SK-N-SH treated with all-trans-retinoic acid at 6 μM for 48 hours (cell line): ENCODE measurements at regions not wholly inside any gene's neighbourhood (a gene's known extent, or its start where the extent isn't known, plus 50 kb on each side); places are given as distances from the start of the nearest gene placed in this dataset.

Experiments
- ATAC-seq: fragments of 200-7000 bp; cut with Tn5 transposase; 3 replicates; pipeline ENCODE4 v1.9.1; 2020; ENCODE audit warnings: mild to moderate bottlenecking, moderate library complexity
- ARNTL ChIP-seq: fragments of 450-650 bp; formaldehyde crosslinking; IDR thresholded peaks from 2 replicates; pipeline ENCODE4 v1.5.0; 2020; ENCODE audit warnings: low read depth, mild to moderate bottlenecking, moderate library complexity, borderline replicate concordance
- BACH2 ChIP-seq: fragments of 250-450 bp; sonication (Bioruptor Pico); IDR thresholded peaks from 2 replicates; pipeline ENCODE4 v1.9.0; 2021; ENCODE audit warnings: mild to moderate bottlenecking, borderline replicate concordance
- CREB5 ChIP-seq: fragments of 250-450 bp; sonication (Bioruptor Pico); IDR thresholded peaks from 2 replicates; pipeline ENCODE4 v1.5.1; 2020; ENCODE audit warnings: low read depth, mild to moderate bottlenecking, moderate library complexity
- CSDC2 ChIP-seq: fragments of 250-450 bp; sonication (Bioruptor Pico); IDR thresholded peaks from 2 replicates; pipeline ENCODE4 v1.5.0; 2020; ENCODE audit warnings: mild to moderate bottlenecking, moderate library complexity
- CSRNP3 ChIP-seq: fragments of 250-450 bp; sonication (Bioruptor Pico); IDR thresholded peaks from 2 replicates; pipeline ENCODE4 v1.5.1; 2021; ENCODE audit warnings: mild to moderate bottlenecking, moderate library complexity
- ISL1 ChIP-seq: fragments of 250-450 bp; sonication (Bioruptor Pico); IDR thresholded peaks from 2 replicates; pipeline ENCODE4 v2.1.2; 2022; ENCODE audit warnings: mild to moderate bottlenecking, moderate library complexity
- OSR1 ChIP-seq: fragments of 250-450 bp; sonication (Bioruptor Pico); IDR thresholded peaks from 2 replicates; pipeline ENCODE4 v1.8.0; 2022; ENCODE audit warnings: moderate library complexity, mild to moderate bottlenecking, inconsistent platforms
- PATZ1 ChIP-seq: fragments of 250-450 bp; sonication (Bioruptor Pico); IDR thresholded peaks from 2 replicates; pipeline ENCODE4 v1.8.0; 2020; ENCODE audit warnings: mild to moderate bottlenecking, moderate library complexity, borderline replicate concordance
- POU6F1 ChIP-seq: fragments of 250-450 bp; sonication (Bioruptor Pico); IDR thresholded peaks from 2 replicates; pipeline ENCODE4 v1.8.0; 2021; ENCODE audit warnings: low read depth, mild to moderate bottlenecking, moderate library complexity, borderline replicate concordance
- RARB ChIP-seq: fragments of 250-450 bp; sonication (Bioruptor Pico); IDR thresholded peaks from 2 replicates; pipeline ENCODE4 v1.8.0; 2021; ENCODE audit warnings: mild to moderate bottlenecking, moderate library complexity
- SNAI2 ChIP-seq: fragments of 250-450 bp; sonication (Bioruptor Pico); IDR thresholded peaks from 2 replicates; pipeline ENCODE4 v1.5.0; 2020; ENCODE audit warnings: mild to moderate bottlenecking, moderate library complexity
- TCF4 ChIP-seq: fragments of 250-450 bp; sonication (Bioruptor Pico); IDR thresholded peaks from 2 replicates; pipeline ENCODE4 v1.8.0; 2021; ENCODE audit warnings: mild to moderate bottlenecking, moderate library complexity, borderline replicate concordance
- TOX ChIP-seq: fragments of 250-450 bp; sonication (Bioruptor Pico); IDR thresholded peaks from 2 replicates; pipeline ENCODE4 v1.8.0; 2021; ENCODE audit warnings: mild to moderate bottlenecking, moderate library complexity, borderline replicate concordance
- TSHZ2 ChIP-seq: fragments of 250-450 bp; sonication (Bioruptor Pico); IDR thresholded peaks from 2 replicates; pipeline ENCODE4 v1.5.0; 2020; ENCODE audit warnings: mild to moderate bottlenecking, moderate library complexity
- ZFP30 ChIP-seq: fragments of 450-650 bp; formaldehyde crosslinking; IDR thresholded peaks from 2 replicates; pipeline ENCODE4 v1.5.0; 2022; ENCODE audit warnings: mild to moderate bottlenecking, moderate library complexity
- ZNF70 ChIP-seq: fragments of 450-650 bp; formaldehyde crosslinking; IDR thresholded peaks from 2 replicates; pipeline ENCODE4 v1.5.0; 2020; ENCODE audit warnings: mild to moderate bottlenecking, moderate library complexity
- ZNF8 ChIP-seq: fragments of 450-650 bp; formaldehyde crosslinking; IDR thresholded peaks from 2 replicates; pipeline ENCODE4 v1.5.0; 2020; ENCODE audit warnings: mild to moderate bottlenecking, moderate library complexity

- TF ChIP-seq ZNF70 (CRISPR knock-in tag): no peak
- no peak for TF ChIP-seq CSDC2 (CRISPR knock-in tag)
- no peak for TF ChIP-seq SNAI2 (CRISPR knock-in tag)
- TF ChIP-seq TSHZ2 (CRISPR knock-in tag): no peak
- TF ChIP-seq PATZ1: no peak
- TF ChIP-seq BACH2 (CRISPR knock-in tag): no peak
- ATAC-seq: no peak
These were observed 261.1 kb upstream of the CITED2 start for GRCh38 chr6:139635401-139636130.

GRCh38 chr6:139632840-139633239 is 258.4 kb upstream of the CITED2 start:
- TF ChIP-seq ARNTL (CRISPR knock-in tag): no peak
- no peak for TF ChIP-seq PATZ1
- TF ChIP-seq POU6F1 (CRISPR knock-in tag): no peak
- no peak for TF ChIP-seq OSR1
- no peak for TF ChIP-seq TOX (CRISPR knock-in tag)
- TF ChIP-seq BACH2 (CRISPR knock-in tag): no peak
- no peak for TF ChIP-seq RARB (CRISPR knock-in tag)
- no peak for TF ChIP-seq CSRNP3 (CRISPR knock-in tag)
- no peak for TF ChIP-seq CREB5
- TF ChIP-seq TSHZ2 (CRISPR knock-in tag): no peak
- no peak for TF ChIP-seq ISL1
- TF ChIP-seq ZNF8 (CRISPR knock-in tag): no peak
- TF ChIP-seq ZNF70 (CRISPR knock-in tag): no peak
- no peak for TF ChIP-seq ZFP30
- no peak for TF ChIP-seq SNAI2 (CRISPR knock-in tag)
- no peak for TF ChIP-seq TCF4 (CRISPR knock-in tag)
- TF ChIP-seq CSDC2 (CRISPR knock-in tag): no peak
- no peak for ATAC-seq
